HG02870 (cell line): ENCODE measurements at regions not wholly inside any gene's neighbourhood (a gene's known extent, or its start where the extent isn't known, plus 50 kb on each side); places are given as distances from the start of the nearest gene placed in this dataset.

Experiments used
- ATAC-seq: cut with Tn5 transposase; IDR thresholded peaks from one replicate; pipeline ENCODE4 v1.9.1; 2021; ENCODE audit warnings: mild to moderate bottlenecking, moderate library complexity; ENCODE audit not compliant: unreplicated experiment

GRCh38 chr11:92524542-92524941, 299.9 kb downstream of the FAT3 start:
- no peak for ATAC-seq

- ATAC-seq, result no peak
These were observed 302.8 kb downstream of the FAT3 start for GRCh38 chr11:92527467-92527866.

GRCh38 chr11:92528001-92528400, 303.4 kb downstream of the FAT3 start:
- no peak for ATAC-seq

GRCh38 chr11:92531065-92531739, 306.6 kb downstream of the FAT3 start:
- no peak for ATAC-seq

- ATAC-seq, result no peak
These were observed 309.2 kb downstream of the FAT3 start for GRCh38 chr11:92533657-92534335.

GRCh38 chr11:92536883-92537282, 312.3 kb downstream of the FAT3 start:
- no peak for ATAC-seq

- ATAC-seq, result no peak
These were observed 315.5 kb downstream of the FAT3 start for GRCh38 chr11:92540096-92540495.

GRCh38 chr11:92545906-92546471, 321.4 kb downstream of the FAT3 start:
- ATAC-seq, result no peak

GRCh38 chr11:92546603-92547002, 322.0 kb downstream of the FAT3 start:
- ATAC-seq, result no peak

- ATAC-seq, result no peak
These were observed 325.8 kb downstream of the FAT3 start for GRCh38 chr11:92550411-92550810.

- no peak for ATAC-seq
These were observed 326.3 kb downstream of the FAT3 start for GRCh38 chr11:92550871-92551270.

- no peak for ATAC-seq
These were observed 328.3 kb downstream of the FAT3 start for GRCh38 chr11:92552942-92553341.

GRCh38 chr11:92554688-92555087, 330.1 kb downstream of the FAT3 start:
- no peak for ATAC-seq

GRCh38 chr11:92556431-92556830, 331.8 kb downstream of the FAT3 start:
- no peak for ATAC-seq

- no peak for ATAC-seq
These were observed 333.3 kb downstream of the FAT3 start for GRCh38 chr11:92557879-92558278.

- no peak for ATAC-seq
These were observed 333.7 kb downstream of the FAT3 start for GRCh38 chr11:92558323-92558722.

- no peak for ATAC-seq
These were observed 345.1 kb downstream of the FAT3 start for GRCh38 chr11:92569726-92570125.

- no peak for ATAC-seq
These were observed 347.9 kb downstream of the FAT3 start for GRCh38 chr11:92572559-92572958.

GRCh38 chr11:92576315-92576714, 351.7 kb downstream of the FAT3 start:
- no peak for ATAC-seq

- no peak for ATAC-seq
These were observed 356.3 kb downstream of the FAT3 start for GRCh38 chr11:92580908-92581307.

GRCh38 chr11:92588393-92588792, 363.8 kb downstream of the FAT3 start:
- ATAC-seq, result no peak

- no peak for ATAC-seq
These were observed 364.9 kb downstream of the FAT3 start for GRCh38 chr11:92589512-92589911.
